PC-3 (cell line): ENCODE measurements at regions not wholly inside any gene's neighbourhood (a gene's known extent, or its start where the extent isn't known, plus 50 kb on each side); places are given as distances from the start of the nearest gene placed in this dataset.

Experiments
- ATAC-seq: fragments of 200-7000 bp; cut with Tn5 transposase; 2 replicates; pipeline ENCODE4 v1.9.1; 2020; ENCODE audit warnings: mild to moderate bottlenecking, moderate library complexity
- BruUV-seq: library from RNA; stranded (reverse); fragments of 400-500 nt; replicated peaks from 2 replicates; lab custom pipeline; 2021; lab: Mats Ljungman, UMichigan
- CTCF ChIA-PET: fragments of 300-600 bp; sonication (Branson Sonifier 250); formaldehyde crosslinking; loops from one replicate; lab custom pipeline; 2022; ENCODE audit warnings: antibody characterized with exemption; lab: Charles Lee
- POLR2A ChIA-PET: fragments of 300-600 bp; sonication (Branson Sonifier 250); formaldehyde crosslinking; loops from one replicate; lab custom pipeline; 2022; ENCODE audit warnings: antibody characterized with exemption; ENCODE audit not compliant: unreplicated experiment; lab: Charles Lee
- DNase-seq: peaks from one replicate; pipeline ENCODE4 v3.0.0-alpha.2; 2015
- H2AFZ ChIP-seq: fragments of 300-600 bp; sonication (generic); 2 replicates; pipeline ENCODE4 v1.6.0; 2016; ENCODE audit warnings: antibody characterized with exemption, low read length
- H3F3A ChIP-seq: fragments of 300-600 bp; sonication (generic); one replicate; pipeline ENCODE4 v1.6.0; 2017; ENCODE audit warnings: antibody characterized with exemption, low read length, control low read depth, mild to moderate bottlenecking; ENCODE audit not compliant: unreplicated experiment
- H3K27ac ChIP-seq: fragments of 300-600 bp; sonication (generic); 2 replicates; pipeline ENCODE4 v1.5.1; 2016; ENCODE audit warnings: mild to moderate bottlenecking, low read length
- H3K27me3 ChIP-seq: fragments of 300-600 bp; sonication (generic); 2 replicates; pipeline ENCODE4 v1.6.1; 2016; ENCODE audit warnings: low read length, mixed read lengths
- H3K36me3 ChIP-seq: fragments of 300-600 bp; sonication (generic); 2 replicates; pipeline ENCODE4 v1.6.1; 2016; ENCODE audit warnings: low read depth, mixed run types, low read length, mixed read lengths
- H3K4me1 ChIP-seq: fragments of 300-600 bp; sonication (generic); 2 replicates; pipeline ENCODE4 v1.5.1; 2016; ENCODE audit warnings: low read length; ENCODE audit not compliant: insufficient read depth
- H3K4me2 ChIP-seq: fragments of 300-600 bp; sonication (generic); 2 replicates; pipeline ENCODE4 v1.6.0; 2016; ENCODE audit warnings: low read length
- H3K4me3 ChIP-seq: fragments of 300-600 bp; sonication (generic); 2 replicates; pipeline ENCODE4 v1.5.1; 2016; ENCODE audit warnings: mild to moderate bottlenecking, low read length, mixed read lengths
- H3K79me2 ChIP-seq: fragments of 300-600 bp; sonication (generic); 2 replicates; pipeline ENCODE4 v1.6.1; 2017; ENCODE audit warnings: low read length, mixed read lengths
- H3K9ac ChIP-seq: fragments of 300-600 bp; sonication (generic); 2 replicates; pipeline ENCODE4 v1.6.0; 2016; ENCODE audit warnings: mild to moderate bottlenecking, low read length
- H3K9me2 ChIP-seq: fragments of 300-600 bp; sonication (generic); replicated peaks from 2 replicates; pipeline ENCODE4 v1.6.1; 2016; ENCODE audit warnings: mixed run types, low read length, mixed read lengths
- H3K9me3 ChIP-seq: fragments of 300-600 bp; sonication (generic); 2 replicates; pipeline ENCODE4 v1.6.1; 2016; ENCODE audit warnings: low read length, mixed read lengths
- H4K20me1 ChIP-seq: fragments of 300-600 bp; sonication (generic); 2 replicates; pipeline ENCODE4 v1.6.1; 2016; ENCODE audit warnings: low read length, mixed read lengths
- EZH2 ChIP-seq: fragments of 300-600 bp; sonication (generic); IDR thresholded peaks from one replicate; pipeline ENCODE4 v1.6.1; 2017; ENCODE audit warnings: antibody characterized with exemption, mild to moderate bottlenecking, low read length; ENCODE audit not compliant: unreplicated experiment
- EZH2phosphoT487 ChIP-seq: fragments of 300-600 bp; sonication (generic); IDR thresholded peaks from 2 replicates; pipeline ENCODE4 v1.6.1; 2018; ENCODE audit warnings: mild to moderate bottlenecking, antibody characterized with exemption, low read length, borderline replicate concordance
- intact Hi-C: fragments of 100-400 bp; cut with micrococcal nuclease; formaldehyde crosslinking; loops from 2 replicates; pipeline ENCODE4 v1.9.0; 2023
- TF ChIP-seq, protein P1 (sequence below): fragments of 300-600 bp; sonication (generic); conservative IDR thresholded peaks from 2 replicates; pipeline ENCODE4 v1.5.1; 2017; ENCODE audit warnings: antibody characterized with exemption, low read depth, mild to moderate bottlenecking, low read length

DNA sequence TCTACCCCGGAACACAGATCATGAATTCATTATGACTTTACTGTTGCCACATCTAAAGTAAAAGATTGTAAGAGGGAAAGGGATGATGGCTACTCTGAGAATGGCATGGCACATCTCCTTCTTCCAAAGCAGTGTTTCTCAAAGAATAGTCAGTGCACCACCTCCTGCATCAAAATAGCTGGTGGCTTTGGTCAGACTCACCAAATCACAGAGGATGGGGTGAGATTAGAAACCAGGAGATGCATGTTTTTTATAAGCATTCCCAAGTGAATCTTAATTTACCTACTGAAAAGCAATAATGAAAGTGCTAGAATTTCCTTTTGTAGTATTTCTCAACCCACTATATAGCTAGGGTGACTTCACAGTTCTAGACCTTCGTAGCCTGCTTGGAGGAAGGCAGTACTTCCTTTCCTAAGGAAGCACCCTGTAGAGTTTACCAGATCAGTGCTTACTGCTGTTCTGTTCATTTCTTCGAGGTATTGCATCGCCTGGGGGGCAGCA, 340.8 kb upstream of the KLF3 start:
- H3K9me3 ChIP-seq = no peaks in the 10 kb centered on the region
- ATAC-seq = no peak
- no peak overlapping the region for H3K4me3 ChIP-seq
- peak; percentile 13 for DNase-seq
- CTCF ChIA-PET = no interaction called here
- no peaks in the 10 kb centered on the region for H3K36me3 ChIP-seq
- no peaks in the 10 kb centered on the region for H3K9me2 ChIP-seq
- no TSS peak for BruUV-seq
- no peak overlapping the region for H3K9ac ChIP-seq
- H3K4me1 ChIP-seq = peaks cover 27% of the 10 kb centered on the region
- H3K27me3 ChIP-seq = no peaks in the 10 kb centered on the region
- H2AFZ ChIP-seq = no peak overlapping the region
- no peaks in the 10 kb centered on the region for H3K79me2 ChIP-seq
- H3K4me2 ChIP-seq = no peak overlapping the region
- intact Hi-C loops = no loop called here
- TF ChIP-seq, protein P1, sequence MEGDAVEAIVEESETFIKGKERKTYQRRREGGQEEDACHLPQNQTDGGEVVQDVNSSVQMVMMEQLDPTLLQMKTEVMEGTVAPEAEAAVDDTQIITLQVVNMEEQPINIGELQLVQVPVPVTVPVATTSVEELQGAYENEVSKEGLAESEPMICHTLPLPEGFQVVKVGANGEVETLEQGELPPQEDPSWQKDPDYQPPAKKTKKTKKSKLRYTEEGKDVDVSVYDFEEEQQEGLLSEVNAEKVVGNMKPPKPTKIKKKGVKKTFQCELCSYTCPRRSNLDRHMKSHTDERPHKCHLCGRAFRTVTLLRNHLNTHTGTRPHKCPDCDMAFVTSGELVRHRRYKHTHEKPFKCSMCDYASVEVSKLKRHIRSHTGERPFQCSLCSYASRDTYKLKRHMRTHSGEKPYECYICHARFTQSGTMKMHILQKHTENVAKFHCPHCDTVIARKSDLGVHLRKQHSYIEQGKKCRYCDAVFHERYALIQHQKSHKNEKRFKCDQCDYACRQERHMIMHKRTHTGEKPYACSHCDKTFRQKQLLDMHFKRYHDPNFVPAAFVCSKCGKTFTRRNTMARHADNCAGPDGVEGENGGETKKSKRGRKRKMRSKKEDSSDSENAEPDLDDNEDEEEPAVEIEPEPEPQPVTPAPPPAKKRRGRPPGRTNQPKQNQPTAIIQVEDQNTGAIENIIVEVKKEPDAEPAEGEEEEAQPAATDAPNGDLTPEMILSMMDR = no peak
- no peaks in the 10 kb centered on the region for H3F3A ChIP-seq
- no peak overlapping the region for H3K27ac ChIP-seq
- POLR2A ChIA-PET = interaction anchor here (0.6 kb wide), 1 partner anchor 243 kb away, joined by 3 read pairs; no protein-coding TSS in a partner anchor
- H4K20me1 ChIP-seq = no peaks in the 10 kb centered on the region

DNA sequence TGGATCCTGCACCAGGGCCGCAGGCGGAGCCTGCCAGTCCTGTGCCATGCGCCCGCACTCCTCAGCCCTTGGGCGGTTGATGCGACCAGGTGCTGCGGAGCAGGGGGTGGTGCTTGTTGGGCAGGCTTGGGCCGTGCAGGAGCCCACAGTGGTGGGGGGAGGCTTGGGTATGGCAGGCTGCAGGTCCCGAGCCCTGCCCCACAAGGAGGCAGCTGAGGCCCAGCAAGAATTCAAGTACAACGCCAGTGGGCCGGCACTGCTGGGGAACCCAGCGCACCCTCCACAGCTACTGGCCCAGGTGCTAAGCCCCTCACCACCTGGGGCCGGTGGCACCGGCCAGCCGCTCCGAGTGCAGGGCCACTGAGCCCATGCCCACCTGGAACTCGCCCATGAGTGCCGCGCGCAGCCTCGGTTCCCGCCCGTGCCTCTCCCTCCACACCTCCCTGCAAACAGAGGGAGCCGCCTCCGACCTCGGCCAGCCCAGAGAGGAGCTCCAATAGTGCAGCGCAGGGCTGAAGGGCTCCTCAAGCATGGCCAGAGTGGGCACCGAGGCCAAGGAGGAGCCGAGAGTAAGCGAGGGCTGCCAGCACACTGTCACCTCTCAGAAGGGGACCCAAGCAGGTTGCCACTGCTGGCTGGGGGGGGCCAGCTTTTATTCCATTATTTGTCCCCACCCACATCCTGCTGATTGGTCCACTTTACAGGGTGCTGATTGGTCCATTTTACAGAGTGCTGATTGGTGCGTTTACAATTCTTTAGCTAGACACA, 339.0 kb upstream of the KLF3 start:
- no TSS peak for BruUV-seq
- no peaks in the 10 kb centered on the region for H3F3A ChIP-seq
- ChIA-PET CTCF (interaction anchor here (0.6 kb wide), 1 partner anchor 156 kb away, joined by 3 read pairs; no protein-coding TSS in a partner anchor), POLR2A (no interaction called here)
- no peaks in the 10 kb centered on the region for H3K36me3 ChIP-seq
- H2AFZ ChIP-seq = no peak overlapping the region
- H3K79me2 ChIP-seq = no peaks in the 10 kb centered on the region
- H3K9me3 ChIP-seq = no peaks in the 10 kb centered on the region
- TF ChIP-seq EZH2phosphoT487 (no peak), EZH2 (no peak)
- TF ChIP-seq, protein P1 = no peak
- H3K9me2 ChIP-seq = no peaks in the 10 kb centered on the region
- H3K4me2 ChIP-seq = no peak overlapping the region
- intact Hi-C loops = no loop called here
- no peak overlapping the region for H3K4me3 ChIP-seq
- peaks cover 25% of the 10 kb centered on the region for H3K4me1 ChIP-seq
- no peaks in the 10 kb centered on the region for H3K27me3 ChIP-seq
- no peak overlapping the region for H3K9ac ChIP-seq
- no peak for DNase-seq
- ATAC-seq = no peak
- H4K20me1 ChIP-seq = no peaks in the 10 kb centered on the region
- H3K27ac ChIP-seq = no peak overlapping the region

DNA sequence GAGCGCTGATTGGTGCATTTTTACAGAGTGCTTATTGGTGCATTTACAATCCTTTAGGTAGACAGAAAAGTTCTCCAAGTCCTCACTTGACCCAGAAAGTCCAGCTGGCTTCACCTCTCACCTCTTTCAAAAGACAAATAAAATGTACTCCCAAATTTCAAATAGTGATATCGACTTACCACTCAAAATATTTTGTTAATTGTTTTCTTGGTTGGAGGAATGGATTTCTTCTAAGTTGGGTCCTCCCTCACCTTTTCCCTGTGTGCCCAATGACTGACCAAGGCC, 338.4 kb upstream of the KLF3 start:
- Histone ChIP-seq H3F3A (no peaks in the 10 kb centered on the region), H3K27ac (no peak overlapping the region), H4K20me1 (no peaks in the 10 kb centered on the region), H3K9ac (no peak overlapping the region), H3K4me3 (no peak overlapping the region), H3K9me3 (no peaks in the 10 kb centered on the region), H3K9me2 (no peaks in the 10 kb centered on the region), H2AFZ (no peak overlapping the region), H3K27me3 (no peaks in the 10 kb centered on the region), H3K36me3 (no peaks in the 10 kb centered on the region), H3K4me1 (peaks cover 23% of the 10 kb centered on the region), H3K79me2 (no peaks in the 10 kb centered on the region), H3K4me2 (no peak overlapping the region)
- no peak for ATAC-seq
- POLR2A ChIA-PET = no interaction called here
- TF ChIP-seq EZH2phosphoT487 = no peak
- intact Hi-C loops = no loop called here
- no peak for DNase-seq
- CTCF ChIA-PET = interaction anchor here (0.6 kb wide), 1 partner anchor 156 kb away, joined by 3 read pairs; no protein-coding TSS in a partner anchor
- BruUV-seq = no TSS peak
